Thoracic aorta (tissue), 2 donors: ENCODE measurements at regions not wholly inside any gene's neighbourhood (a gene's known extent, or its start where the extent isn't known, plus 50 kb on each side); places are given as distances from the start of the nearest gene placed in this dataset.

Experiments
- ATAC-seq: fragments of 150-250 bp; one replicate; pipeline ENCODE4 v1.8.0; 2017; ENCODE audit warnings: low read depth; ENCODE audit not compliant: insufficient number of reproducible peaks, low FRiP score
- DNase-seq: peaks from one replicate; pipeline ENCODE4 v3.0.0-alpha.2; 2020; ENCODE audit warnings: low spot score
- H3K27ac ChIP-seq, 2 donors: fragments of 200-600 bp; sonication (generic); 1 replicate in 1 of 2; 2 replicates in 1 of 2; pipeline ENCODE4 v1.5.1; 2016; ENCODE audit warnings: mild to moderate bottlenecking in 2 of 2, moderate library complexity in 2 of 2
- H3K27me3 ChIP-seq: fragments of 200-600 bp; sonication (generic); replicated peaks from 2 replicates; pipeline ENCODE4 v1.6.0; 2016; ENCODE audit warnings: mild to moderate bottlenecking; ENCODE audit not compliant: insufficient read depth
- H3K36me3 ChIP-seq: fragments of 200-600 bp; sonication (generic); one replicate; pipeline ENCODE4 v1.5.1; 2016
- H3K4me1 ChIP-seq, 2 donors: fragments of 200-600 bp; sonication (generic); 1 replicate in 1 of 2; 2 replicates in 1 of 2; pipeline versions ENCODE4 v1.5.1 to v1.6.0; 2016; ENCODE audit warnings: low read depth in 2 of 2, mild to moderate bottlenecking in 1 of 2; ENCODE audit not compliant: control insufficient read depth in 1 of 2
- H3K4me3 ChIP-seq: fragments of 200-600 bp; sonication (generic); 2 replicates; pipeline ENCODE4 v1.5.1; 2016; ENCODE audit warnings: mild to moderate bottlenecking
- H3K9me3 ChIP-seq: fragments of 200-600 bp; sonication (generic); 2 replicates; pipeline ENCODE4 v1.5.1; 2016
- CTCF ChIP-seq: fragments of 200-600 bp; sonication (generic); IDR thresholded peaks from one replicate; pipeline ENCODE4 v1.5.1; 2019; ENCODE audit warnings: antibody characterized with exemption

DNA sequence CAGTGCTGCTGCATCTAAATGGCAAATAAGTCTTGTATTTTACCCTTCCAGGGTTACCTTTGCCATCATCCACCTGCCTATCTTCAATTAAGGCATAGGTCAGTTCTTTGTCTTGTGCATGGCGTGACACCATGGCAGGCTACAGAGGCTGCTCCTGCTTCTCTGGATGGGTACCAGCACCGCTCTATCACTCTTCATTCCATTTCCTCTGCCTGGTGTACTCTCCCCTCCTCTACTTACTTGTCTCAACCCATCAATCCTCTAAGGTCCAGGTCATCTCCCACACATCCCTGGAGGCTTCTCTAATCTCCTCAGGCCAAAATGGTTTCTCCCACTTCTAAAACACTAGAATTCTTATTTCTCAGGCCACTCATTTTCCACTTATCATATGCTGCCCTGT lies 257.5 kb downstream of the BARHL2 start:
- Histone ChIP-seq H3K27me3 (no peaks in the 10 kb centered on the region), H3K9me3 (no peaks in the 10 kb centered on the region), H3K4me3 (no peak overlapping the region), H3K27ac (no peak overlapping the region), H3K4me1 (no peaks in the 10 kb centered on the region), H3K36me3 (no peaks in the 10 kb centered on the region)
- ATAC-seq, result no peak
- no peak for DNase-seq
- TF ChIP-seq CTCF, result no peak

DNA sequence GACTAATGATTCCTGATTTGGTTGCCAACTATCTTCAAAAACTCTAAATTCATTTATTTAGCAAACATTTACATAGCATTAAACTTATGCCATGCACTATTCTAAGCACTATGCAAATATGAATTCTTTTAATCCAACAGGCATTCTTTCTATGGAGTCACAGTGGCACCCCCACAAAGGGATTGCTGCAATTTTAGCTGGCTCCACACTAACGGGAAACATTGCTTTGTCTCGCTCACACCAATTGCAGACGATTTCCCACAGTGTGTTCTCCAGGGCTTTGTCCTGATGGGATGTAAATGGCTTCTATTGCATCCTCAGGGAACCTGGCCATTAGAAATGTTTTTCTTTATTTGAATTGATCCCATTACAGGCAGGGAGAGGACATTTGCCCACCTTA lies 259.1 kb downstream of the BARHL2 start:
- no peak overlapping the region for H3K27ac ChIP-seq
- H3K9me3 ChIP-seq, result no peaks in the 10 kb centered on the region
- no peak overlapping the region for H3K4me3 ChIP-seq
- H3K4me1 ChIP-seq, result no peaks in the 10 kb centered on the region
- ATAC-seq (no peak), DNase-seq (no peak)
- TF ChIP-seq CTCF, result no peak
- no peaks in the 10 kb centered on the region for H3K36me3 ChIP-seq
- H3K27me3 ChIP-seq, result no peaks in the 10 kb centered on the region

GRCh38 chr1:90452491-90452890 lies 264.6 kb downstream of the BARHL2 start:
- TF ChIP-seq CTCF, result no peak
- H3K4me3 ChIP-seq, result no peak overlapping the region
- no peaks in the 10 kb centered on the region for H3K36me3 ChIP-seq
- H3K27me3 ChIP-seq, result no peaks in the 10 kb centered on the region
- no peak overlapping the region for H3K27ac ChIP-seq
- H3K9me3 ChIP-seq, result no peaks in the 10 kb centered on the region
- peaks cover 3 to 4% of the 10 kb centered on the region in 2 donors for H3K4me1 ChIP-seq
- ATAC-seq (no peak), DNase-seq (no peak)

DNA sequence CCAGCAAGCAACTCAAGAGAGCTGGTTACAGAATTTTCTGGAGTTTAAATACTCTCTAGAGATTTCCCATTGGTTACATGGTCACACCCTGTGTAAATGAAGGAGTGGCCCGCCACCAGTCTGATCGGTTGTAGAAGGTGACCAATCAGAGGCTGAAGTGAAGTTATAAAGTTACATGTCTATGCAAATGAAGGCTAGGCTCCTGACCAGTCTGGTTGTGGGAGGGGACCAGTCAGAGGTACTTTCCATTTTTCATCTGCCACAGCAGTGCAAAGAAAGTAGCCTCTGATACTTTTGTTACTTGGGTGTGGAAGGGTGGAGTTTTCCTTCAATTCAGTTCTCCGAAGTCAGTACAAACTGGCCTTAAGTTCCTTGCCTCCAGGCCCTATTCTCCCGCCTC lies 273.7 kb downstream of the BARHL2 start:
- no peak for DNase-seq
- H3K4me3 ChIP-seq, result no peak overlapping the region
- H3K4me1 ChIP-seq, result no peaks in the 10 kb centered on the region
- no peaks in the 10 kb centered on the region for H3K27me3 ChIP-seq
- ATAC-seq, result no peak
- no peak for TF ChIP-seq CTCF
- H3K27ac ChIP-seq, result no peak overlapping the region
- no peaks in the 10 kb centered on the region for H3K9me3 ChIP-seq
- H3K36me3 ChIP-seq, result no peaks in the 10 kb centered on the region

DNA sequence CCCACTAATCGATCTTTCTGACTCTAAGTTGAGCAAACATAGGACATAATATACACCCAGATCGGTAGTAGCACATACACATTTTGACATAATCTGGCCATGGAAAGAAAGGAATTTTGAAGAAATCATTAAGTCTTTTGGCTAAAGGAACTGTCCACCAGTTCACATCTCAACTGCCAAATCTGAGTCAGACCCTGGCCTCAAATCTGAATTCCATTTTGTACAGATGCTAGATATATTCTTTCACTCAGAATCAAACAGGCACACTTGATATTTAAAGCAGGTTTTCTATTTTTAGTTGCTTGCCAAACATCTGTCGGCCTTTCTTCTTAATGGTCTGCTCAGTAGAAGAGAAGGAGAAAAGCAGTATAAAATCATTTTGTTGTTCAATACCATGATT lies 281.8 kb downstream of the BARHL2 start:
- H3K36me3 ChIP-seq, result no peaks in the 10 kb centered on the region
- H3K4me3 ChIP-seq, result no peak overlapping the region
- H3K4me1 ChIP-seq, result peaks cover 0 to 13% of the 10 kb centered on the region in 2 donors
- H3K27me3 ChIP-seq, result no peaks in the 10 kb centered on the region
- DNase-seq, result no peak
- no peaks in the 10 kb centered on the region for H3K9me3 ChIP-seq
- no peak for ATAC-seq
- TF ChIP-seq CTCF, result no peak
- no peak overlapping the region for H3K27ac ChIP-seq
